GM18868 (cell line): ENCODE measurements at regions not wholly inside any gene's neighbourhood (a gene's known extent, or its start where the extent isn't known, plus 50 kb on each side); places are given as distances from the start of the nearest gene placed in this dataset.
A peak's percentile ranks its signal among the peaks of the same experiment; 100 is the strongest.

ENCODE experiments used
- ATAC-seq: cut with Tn5 transposase; IDR thresholded peaks from one replicate; pipeline ENCODE4 v1.9.1; 2021; ENCODE audit warnings: mild to moderate bottlenecking, moderate library complexity; ENCODE audit not compliant: unreplicated experiment

DNA sequence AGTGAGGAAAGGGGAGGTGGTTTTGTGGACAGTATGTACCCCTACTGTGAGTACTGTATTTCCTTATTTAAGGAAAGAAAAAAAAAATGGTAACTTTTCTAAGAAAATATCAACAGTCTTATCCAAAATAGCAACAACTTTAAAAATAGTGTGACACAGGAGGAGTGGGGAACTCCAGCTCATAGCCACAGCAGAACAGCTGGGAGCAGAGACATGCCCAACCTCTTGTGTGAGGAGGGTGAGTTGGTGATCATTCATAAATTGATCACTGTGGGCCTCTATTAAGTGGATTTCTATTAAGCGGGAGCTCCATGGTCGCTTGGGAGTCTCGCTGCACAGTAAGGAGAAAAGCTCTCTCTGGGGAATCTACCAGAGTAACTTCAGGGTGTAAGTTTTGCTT, 158.8 kb upstream of the DUSP10 start:
- peak; percentile 77 for ATAC-seq

DNA sequence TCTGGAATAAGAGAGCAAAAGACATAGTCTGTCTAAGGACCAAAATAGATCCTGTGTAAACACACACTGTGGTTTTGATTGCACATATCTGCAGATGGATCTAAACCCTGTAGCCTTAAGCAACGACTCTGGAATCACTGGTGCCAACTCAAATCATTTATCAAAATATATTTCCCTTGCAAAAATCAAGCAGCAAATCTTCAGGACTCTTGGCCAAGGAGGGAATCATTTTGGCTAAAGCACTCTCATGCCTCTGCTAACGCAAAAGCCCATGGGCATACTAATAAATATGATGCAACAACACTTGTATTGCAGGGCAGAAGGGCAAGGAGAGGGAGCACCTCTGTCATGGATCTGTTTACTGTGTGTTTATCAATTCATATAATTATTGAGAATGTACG, 155.4 kb upstream of the DUSP10 start:
- ATAC-seq: no peak

DNA sequence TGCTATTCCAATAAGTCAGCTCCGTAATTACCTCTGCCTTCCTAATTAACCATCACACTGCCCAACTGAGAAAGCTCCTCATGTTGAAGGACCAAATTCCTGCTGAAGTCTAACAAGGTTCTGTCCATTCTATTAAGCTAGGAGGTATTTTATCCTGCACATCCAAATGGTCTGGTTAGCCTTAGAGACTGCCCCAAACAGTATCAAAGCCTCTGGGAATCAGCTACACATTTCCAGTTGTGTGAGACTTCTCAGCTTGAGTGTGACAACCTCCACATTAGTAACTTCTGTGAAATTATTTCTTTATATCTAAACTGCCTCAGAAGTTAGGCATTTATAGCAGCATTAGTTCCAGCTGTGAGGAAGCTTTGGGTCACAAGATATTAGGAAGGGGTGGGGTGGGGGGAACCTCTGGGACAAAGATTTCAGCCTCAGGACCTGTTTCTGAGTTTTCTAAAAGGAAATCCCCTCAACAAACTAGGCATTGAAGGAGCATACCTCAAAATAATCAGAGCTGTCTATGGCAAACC, 150.5 kb upstream of the DUSP10 start:
- ATAC-seq: no peak

DNA sequence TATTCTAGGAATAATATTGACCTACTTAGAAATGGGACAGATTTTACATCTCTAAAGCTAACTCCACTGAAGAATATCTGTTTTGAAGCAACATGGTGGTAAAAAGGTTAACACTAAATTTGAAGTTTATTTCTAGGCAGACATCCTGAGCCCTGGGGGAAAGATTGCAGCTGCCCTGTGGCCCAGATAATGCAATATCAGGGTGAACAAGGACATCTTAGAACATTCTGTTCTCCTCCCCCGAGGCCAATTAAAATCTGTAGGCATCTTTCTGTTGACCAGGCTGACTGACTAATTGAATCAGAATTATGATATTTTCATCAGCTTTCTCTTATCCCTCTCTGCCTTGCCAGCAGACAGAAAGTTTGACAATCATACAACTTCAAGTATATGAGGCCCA, 149.8 kb upstream of the DUSP10 start:
- ATAC-seq: no peak

GRCh38 chr1:221888801-221889200, 146.9 kb upstream of the DUSP10 start:
- ATAC-seq: no peak

DNA sequence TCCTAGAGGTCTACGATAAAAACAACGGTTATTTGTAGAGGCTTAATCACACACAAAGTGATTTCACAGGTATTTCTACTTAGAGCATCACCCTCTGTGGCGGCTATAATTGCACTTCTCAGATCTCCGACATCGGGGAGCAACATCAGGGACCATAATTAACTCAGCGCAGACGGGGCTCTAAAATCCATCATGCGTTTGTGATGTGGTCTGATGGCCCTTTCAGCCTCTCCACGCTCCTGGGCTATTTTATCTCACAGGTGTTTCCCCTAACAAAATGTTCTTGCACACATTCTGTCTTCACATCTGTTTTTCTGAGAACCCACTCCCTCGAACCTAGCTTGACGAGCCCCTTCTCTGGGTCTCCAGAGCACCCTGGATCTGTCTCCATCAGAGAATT, 146.3 kb upstream of the DUSP10 start:
- ATAC-seq: peak; percentile 56

- ATAC-seq: no peak
Measured at GRCh38 chr1:221887758-221888157, 145.9 kb upstream of the DUSP10 start.

DNA sequence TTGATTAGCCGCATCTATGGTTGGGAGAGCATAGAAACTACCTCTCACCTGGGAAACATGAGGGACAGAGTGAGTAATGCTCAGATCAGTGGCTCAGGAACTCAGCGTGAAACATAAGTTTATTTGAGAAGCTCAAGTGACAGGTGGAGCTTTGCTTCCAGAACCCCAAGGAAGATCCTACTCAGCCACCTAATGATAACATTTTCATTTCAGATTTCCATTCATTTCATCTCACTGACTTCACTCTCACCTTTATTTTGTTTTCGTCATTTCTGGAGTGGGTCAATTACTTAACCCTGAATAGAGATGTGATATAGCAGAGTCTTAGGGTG, 145.5 kb upstream of the DUSP10 start:
- ATAC-seq: no peak

- ATAC-seq: no peak
Measured at GRCh38 chr1:221886743-221887414, 145.0 kb upstream of the DUSP10 start.

DNA sequence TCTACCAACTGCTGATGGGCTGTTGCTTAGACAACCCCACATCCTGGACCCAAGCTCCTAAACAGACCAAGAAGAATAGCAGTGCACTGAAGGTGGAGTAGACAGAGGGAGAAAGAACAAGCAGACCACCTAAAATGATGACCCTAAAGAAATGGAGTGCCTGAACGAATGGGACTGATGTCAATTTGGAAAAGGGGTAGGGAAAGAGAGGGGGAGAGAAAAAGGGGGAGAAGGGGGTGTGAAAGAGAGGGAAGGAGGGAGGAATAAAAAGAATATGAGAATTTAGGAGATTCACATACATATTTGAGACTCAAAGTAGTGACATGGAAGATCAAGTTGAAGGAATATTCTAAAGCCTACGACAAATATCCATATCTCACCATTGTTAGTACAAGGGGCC, 144.4 kb upstream of the DUSP10 start:
- no peak for ATAC-seq

DNA sequence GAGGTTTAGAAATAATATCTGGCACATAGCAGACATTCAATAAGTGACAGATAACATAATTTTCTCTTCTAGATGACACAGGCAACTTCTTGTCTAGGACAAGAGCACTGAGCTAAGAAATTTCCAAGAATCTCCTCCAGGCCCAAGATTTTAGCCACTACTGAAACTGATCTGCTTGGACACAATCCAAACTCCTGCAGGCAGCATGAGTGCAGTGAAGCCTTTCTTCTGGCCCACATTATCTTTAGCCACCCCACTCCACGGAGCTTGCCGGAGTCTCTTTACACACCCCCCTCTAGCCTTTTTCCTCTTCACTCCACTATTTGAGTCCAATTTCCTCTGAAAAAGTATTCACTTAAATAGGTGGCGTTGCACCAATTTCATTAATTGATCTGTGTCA, 142.9 kb upstream of the DUSP10 start:
- ATAC-seq: no peak

GRCh38 chr1:221881805-221882581, 140.1 kb upstream of the DUSP10 start:
- ATAC-seq: peak; percentile 34

DNA sequence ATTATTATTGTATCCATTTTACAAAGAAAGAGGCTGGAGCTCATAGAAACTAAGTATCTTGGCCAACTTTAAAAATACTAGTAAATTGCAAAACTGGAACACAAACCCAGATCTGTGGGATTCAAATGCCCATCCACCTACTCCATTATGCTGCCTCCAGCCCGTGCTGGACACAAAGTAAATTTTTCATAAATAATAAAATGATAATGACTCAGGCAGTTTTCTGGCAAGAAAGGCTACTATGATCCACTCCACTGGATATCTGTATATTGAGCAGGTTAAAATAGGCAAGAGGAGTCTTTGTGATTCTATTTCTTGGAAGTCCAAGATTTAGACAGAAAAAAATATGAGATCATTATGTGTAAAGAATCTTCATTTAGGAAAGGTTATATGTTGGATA, 138.3 kb upstream of the DUSP10 start:
- ATAC-seq: no peak

- ATAC-seq: peak; percentile 84
Measured at GRCh38 chr1:221878134-221878533, 136.2 kb upstream of the DUSP10 start.

DNA sequence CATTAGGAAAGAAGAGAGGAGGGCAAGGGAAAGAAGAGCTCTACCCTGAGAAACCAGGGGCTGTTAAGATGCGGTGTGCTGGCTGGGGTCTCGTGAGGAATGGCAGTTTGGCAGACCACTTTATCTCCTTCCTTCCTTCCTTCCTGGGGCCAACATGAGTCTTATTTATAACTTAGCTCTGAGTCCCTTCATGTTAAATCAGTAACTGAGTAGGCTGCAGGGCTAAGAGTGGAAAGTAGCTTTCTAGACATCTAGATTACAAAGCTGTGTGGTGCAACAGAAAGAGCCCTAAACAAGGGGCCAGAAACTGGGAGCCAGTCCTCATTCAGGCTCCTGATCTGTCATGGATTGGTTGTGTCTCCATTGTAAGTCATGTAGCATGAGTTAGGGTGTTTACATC, 135.4 kb upstream of the DUSP10 start:
- ATAC-seq: no peak

DNA sequence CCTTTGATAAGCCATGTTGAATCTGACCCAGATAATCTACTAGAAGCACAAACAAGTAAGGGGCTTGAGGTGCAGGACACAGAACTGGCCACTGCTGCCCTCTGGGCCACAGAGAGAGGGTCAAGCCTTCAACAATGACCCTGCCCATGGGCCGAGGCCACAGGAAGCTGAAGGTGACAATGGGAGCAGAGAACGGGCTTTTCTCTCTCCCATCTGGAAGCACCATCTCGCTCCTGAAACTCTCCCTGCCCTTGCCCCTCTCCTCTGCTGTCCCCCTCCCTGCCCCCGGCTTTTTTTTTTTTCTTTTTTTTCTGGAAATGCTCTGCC, 133.1 kb upstream of the DUSP10 start:
- no peak for ATAC-seq

GRCh38 chr1:221874285-221875003, 132.6 kb upstream of the DUSP10 start:
- no peak for ATAC-seq

GRCh38 chr1:221873673-221874072, 131.8 kb upstream of the DUSP10 start:
- peak; percentile 35 for ATAC-seq

- no peak for ATAC-seq
Measured at GRCh38 chr1:221871056-221871455, 129.2 kb upstream of the DUSP10 start.

DNA sequence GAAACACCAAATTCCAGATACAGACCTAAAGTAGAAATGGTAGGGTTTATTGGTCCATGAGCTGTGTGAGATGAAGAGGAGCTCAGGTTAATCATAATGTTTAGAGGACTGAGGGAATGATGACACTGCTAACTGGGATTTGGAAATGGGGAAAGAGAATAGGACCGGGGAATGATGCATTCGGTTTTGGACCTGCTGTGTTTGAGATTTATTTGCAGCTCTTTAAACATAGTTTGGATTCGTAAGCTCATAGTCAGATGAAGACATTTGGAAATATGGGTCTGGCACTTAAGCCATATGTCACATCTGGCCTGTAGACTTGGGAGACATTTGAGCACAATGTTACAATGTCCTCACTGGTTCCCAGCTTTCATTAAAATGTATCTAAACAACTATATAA, 127.9 kb upstream of the DUSP10 start:
- ATAC-seq: no peak

DNA sequence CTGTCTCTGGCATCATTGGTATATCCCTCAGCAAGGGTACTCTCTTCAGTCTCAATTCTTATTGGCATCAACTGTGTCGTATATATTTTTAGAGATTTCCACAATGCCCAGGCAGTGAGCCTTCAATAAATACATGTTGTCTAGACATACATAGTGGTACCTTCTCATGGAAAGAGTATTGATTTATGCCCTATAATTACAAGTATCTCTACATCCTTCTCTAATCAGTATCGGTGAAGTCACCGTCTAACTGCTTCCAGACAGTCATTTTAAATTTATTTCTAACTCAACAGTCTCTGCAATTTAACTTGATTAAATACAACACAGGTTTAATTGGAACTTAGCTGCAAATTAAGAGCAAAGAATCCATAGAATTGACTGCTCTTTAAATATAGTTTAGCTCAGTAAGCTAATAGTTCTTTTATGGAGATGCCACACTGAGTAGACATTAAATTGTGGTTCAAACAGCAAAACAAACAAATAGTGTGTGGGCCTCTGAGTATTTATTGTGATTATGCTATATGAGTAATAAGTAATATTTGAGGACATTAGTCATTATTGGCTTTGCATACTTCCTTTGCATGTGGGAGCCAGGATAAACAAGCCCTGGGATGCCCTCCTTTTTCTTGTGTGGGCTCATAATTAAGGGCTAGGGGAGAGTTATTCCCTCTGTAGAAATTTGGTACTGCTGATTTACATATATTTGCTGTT, 126.9 kb upstream of the DUSP10 start:
- no peak for ATAC-seq
